ENCODE measurements at regions not wholly inside any gene's neighbourhood (a gene's known extent, or its start where the extent isn't known, plus 50 kb on each side); places are given as distances from the start of the nearest gene placed in this dataset.

DNA sequence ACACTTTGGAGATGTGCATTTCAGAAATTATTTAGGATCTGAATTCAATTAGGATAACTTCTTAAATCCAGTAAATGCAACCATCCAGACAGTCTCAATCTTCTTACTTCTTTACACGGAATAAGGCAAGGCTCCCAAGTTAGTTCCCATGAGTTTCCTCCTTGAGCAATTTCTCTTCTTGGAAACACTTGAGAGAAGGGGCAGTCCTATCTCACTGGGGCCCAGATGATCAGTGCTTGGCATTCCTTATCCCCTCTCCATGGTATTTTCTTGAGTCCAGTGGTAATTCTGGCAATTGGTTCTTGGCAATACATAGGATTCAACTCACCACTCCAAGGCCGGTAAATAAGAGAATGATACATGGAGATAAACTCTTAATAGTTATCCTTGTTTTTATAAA is 87.1 kb upstream of the PTHLH start:
- Histone ChIP-seq H3K27me3 (replicated peaks; ENCODE audit: control insufficient read depth, insufficient read depth, low read length) (no peaks in the 10 kb centered on the region; the same call in 1 of the 2 replicates), H3K9me3 (no peaks in the 10 kb centered on the region), H3K36me3 (ENCODE audit: control insufficient read depth, insufficient read depth, low read length) (no peaks in the 10 kb centered on the region), H3K4me1 (no peaks in the 10 kb centered on the region), H3K4me3 (ENCODE audit: low read depth, low read length) (no peak overlapping the region)
- peaks cover 15% of the 10 kb centered on the region for H3K27me3 Mint-ChIP-seq (ENCODE audit: insufficient read depth, unreplicated experiment)
- no peak overlapping the region for H3K4me3 Mint-ChIP-seq (ENCODE audit: unreplicated experiment)
- TF ChIP-seq, protein P1, sequence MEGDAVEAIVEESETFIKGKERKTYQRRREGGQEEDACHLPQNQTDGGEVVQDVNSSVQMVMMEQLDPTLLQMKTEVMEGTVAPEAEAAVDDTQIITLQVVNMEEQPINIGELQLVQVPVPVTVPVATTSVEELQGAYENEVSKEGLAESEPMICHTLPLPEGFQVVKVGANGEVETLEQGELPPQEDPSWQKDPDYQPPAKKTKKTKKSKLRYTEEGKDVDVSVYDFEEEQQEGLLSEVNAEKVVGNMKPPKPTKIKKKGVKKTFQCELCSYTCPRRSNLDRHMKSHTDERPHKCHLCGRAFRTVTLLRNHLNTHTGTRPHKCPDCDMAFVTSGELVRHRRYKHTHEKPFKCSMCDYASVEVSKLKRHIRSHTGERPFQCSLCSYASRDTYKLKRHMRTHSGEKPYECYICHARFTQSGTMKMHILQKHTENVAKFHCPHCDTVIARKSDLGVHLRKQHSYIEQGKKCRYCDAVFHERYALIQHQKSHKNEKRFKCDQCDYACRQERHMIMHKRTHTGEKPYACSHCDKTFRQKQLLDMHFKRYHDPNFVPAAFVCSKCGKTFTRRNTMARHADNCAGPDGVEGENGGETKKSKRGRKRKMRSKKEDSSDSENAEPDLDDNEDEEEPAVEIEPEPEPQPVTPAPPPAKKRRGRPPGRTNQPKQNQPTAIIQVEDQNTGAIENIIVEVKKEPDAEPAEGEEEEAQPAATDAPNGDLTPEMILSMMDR (IDR thresholded peaks at IDR 0.05; ENCODE audit: insufficient read depth in 1 of 2, low read depth in 1 of 2, low read length in 1 of 2, severe bottlenecking in 1 of 2, unreplicated experiment in 1 of 2): no peak
- no peak overlapping the region for H3K27ac Mint-ChIP-seq (ENCODE audit: unreplicated experiment)
- POLR2A ChIA-PET: no interaction called here
- H3K9me3 Mint-ChIP-seq (ENCODE audit: unreplicated experiment): no peaks in the 10 kb centered on the region
- H3K36me3 Mint-ChIP-seq (ENCODE audit: insufficient read depth, unreplicated experiment): no peaks in the 10 kb centered on the region
- no peaks in the 10 kb centered on the region for H3K4me1 Mint-ChIP-seq (ENCODE audit: low read depth, unreplicated experiment)
- CTCF ChIA-PET: no interaction called here
- BruUV-seq (replicated peaks): no TSS peak
- no peak for DNase-seq
- intact Hi-C loops (cut with micrococcal nuclease; ENCODE audit: unreplicated experiment): no loop called here

DNA sequence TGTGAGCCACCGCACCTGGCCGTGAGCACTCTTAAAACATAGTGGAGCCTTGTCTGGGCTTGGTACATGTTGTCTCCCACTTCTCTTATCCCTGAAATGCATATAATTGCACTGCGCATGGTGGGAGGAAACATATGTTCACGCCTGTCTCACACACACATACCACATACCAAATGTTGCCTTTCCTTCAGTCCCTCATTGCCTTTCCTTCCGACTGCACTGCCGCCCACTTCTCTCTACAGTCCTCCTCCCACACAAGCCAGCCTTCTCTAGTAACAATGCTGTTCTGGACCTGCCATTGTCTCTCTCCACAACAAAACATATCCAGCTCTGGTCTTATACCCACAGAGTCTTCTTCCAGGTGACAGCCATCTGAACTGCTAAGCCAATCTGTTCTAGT is 88.3 kb upstream of the PTHLH start:
- peaks cover 8% of the 10 kb centered on the region for H3K27me3 Mint-ChIP-seq (ENCODE audit: insufficient read depth, unreplicated experiment)
- no TSS peak for BruUV-seq (replicated peaks)
- no peak for DNase-seq
- H3K36me3 Mint-ChIP-seq (ENCODE audit: insufficient read depth, unreplicated experiment): no peaks in the 10 kb centered on the region
- Histone ChIP-seq H3K9me3 (no peaks in the 10 kb centered on the region), H3K4me3 (ENCODE audit: low read depth, low read length) (no peak overlapping the region), H3K4me1 (no peaks in the 10 kb centered on the region), H3K27me3 (replicated peaks; ENCODE audit: control insufficient read depth, insufficient read depth, low read length) (no peaks in the 10 kb centered on the region; the same call in 1 of the 2 replicates), H3K36me3 (ENCODE audit: control insufficient read depth, insufficient read depth, low read length) (no peaks in the 10 kb centered on the region)
- H3K4me1 Mint-ChIP-seq (ENCODE audit: low read depth, unreplicated experiment): no peaks in the 10 kb centered on the region
- no peak overlapping the region for H3K27ac Mint-ChIP-seq (ENCODE audit: unreplicated experiment)
- no peaks in the 10 kb centered on the region for H3K9me3 Mint-ChIP-seq (ENCODE audit: unreplicated experiment)
- ChIA-PET POLR2A (no interaction called here), CTCF (no interaction called here)
- H3K4me3 Mint-ChIP-seq (ENCODE audit: unreplicated experiment): no peak overlapping the region
- intact Hi-C loops (cut with micrococcal nuclease; ENCODE audit: unreplicated experiment): no loop called here
- TF ChIP-seq, protein P1 (IDR thresholded peaks at IDR 0.05; ENCODE audit: insufficient read depth in 1 of 2, low read depth in 1 of 2, low read length in 1 of 2, severe bottlenecking in 1 of 2, unreplicated experiment in 1 of 2): no peak

DNA sequence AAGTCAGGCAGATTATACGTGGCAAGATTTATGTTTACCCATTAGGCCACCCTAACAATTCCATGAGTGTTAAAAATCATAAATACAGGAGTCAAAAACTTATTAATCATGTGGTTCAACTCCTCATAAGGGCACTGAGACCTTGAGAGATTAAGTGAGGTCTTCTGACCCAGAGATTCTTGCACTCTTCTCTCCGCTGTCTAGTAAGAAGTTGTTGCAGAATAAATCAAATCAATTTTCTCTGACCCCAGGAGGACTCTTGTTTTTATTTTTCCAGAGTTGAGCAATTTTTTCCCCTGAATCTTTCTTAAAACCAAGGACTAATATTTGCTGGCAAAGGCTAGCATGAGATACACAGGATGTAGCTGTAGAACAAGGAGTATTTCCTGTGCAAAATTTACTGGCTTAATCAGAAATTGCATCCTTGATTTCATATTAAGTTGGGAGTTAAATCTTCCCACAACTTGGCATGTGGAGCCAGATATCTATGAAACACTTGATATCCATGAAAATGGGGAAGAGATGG is 90.9 kb upstream of the PTHLH start:
- Mint-ChIP-seq H3K27me3 (ENCODE audit: insufficient read depth, unreplicated experiment) (peaks cover 10% of the 10 kb centered on the region), H3K27ac (ENCODE audit: unreplicated experiment) (no peak overlapping the region), H3K4me1 (ENCODE audit: low read depth, unreplicated experiment) (no peaks in the 10 kb centered on the region), H3K4me3 (ENCODE audit: unreplicated experiment) (no peak overlapping the region), H3K36me3 (ENCODE audit: insufficient read depth, unreplicated experiment) (no peaks in the 10 kb centered on the region), H3K9me3 (ENCODE audit: unreplicated experiment) (no peaks in the 10 kb centered on the region)
- DNase-seq: no peak
- Histone ChIP-seq H3K9me3 (no peaks in the 10 kb centered on the region), H3K4me1 (no peaks in the 10 kb centered on the region), H3K36me3 (ENCODE audit: control insufficient read depth, insufficient read depth, low read length) (no peaks in the 10 kb centered on the region), H3K27me3 (replicated peaks; ENCODE audit: control insufficient read depth, insufficient read depth, low read length) (no peaks in the 10 kb centered on the region), H3K4me3 (ENCODE audit: low read depth, low read length) (no peak overlapping the region)
- CTCF ChIA-PET: no interaction called here
- intact Hi-C loops (cut with micrococcal nuclease; ENCODE audit: unreplicated experiment): no loop called here
- POLR2A ChIA-PET: no interaction called here
- TF ChIP-seq, protein P1 (IDR thresholded peaks at IDR 0.05; ENCODE audit: insufficient read depth in 1 of 2, low read depth in 1 of 2, low read length in 1 of 2, severe bottlenecking in 1 of 2, unreplicated experiment in 1 of 2): no peak
- BruUV-seq (replicated peaks): no TSS peak

Measured in Caco-2 (cell line).